ENCODE measurements at regions not wholly inside any gene's neighbourhood (a gene's known extent, or its start where the extent isn't known, plus 50 kb on each side); places are given as distances from the start of the nearest gene placed in this dataset.
"Not testable (repeated sequence)": the region's sequence is repeated elsewhere in the genome, so short reads cannot be mapped to it uniquely, and the experiment has no call there.

GRCh38 chr1:99504287-99504686 lies 141.6 kb upstream of the PALMD start:
- no peak for DNase-seq

GRCh38 chr1:99506631-99507030 lies 139.3 kb upstream of the PALMD start:
- DNase-seq: no peak

GRCh38 chr1:99507446-99507845 lies 138.5 kb upstream of the PALMD start:
- not testable (repeated sequence) for DNase-seq

GRCh38 chr1:99507906-99508732 lies 137.8 kb upstream of the PALMD start:
- DNase-seq: no peak

GRCh38 chr1:99508733-99509445 lies 137.0 kb upstream of the PALMD start:
- not testable (repeated sequence) for DNase-seq

- not testable (repeated sequence) for DNase-seq
Measured at GRCh38 chr1:99514823-99515552, 130.9 kb upstream of the PALMD start.

- no peak for DNase-seq
Measured at GRCh38 chr1:99516141-99516540, 129.8 kb upstream of the PALMD start.

- DNase-seq: no peak
Measured at GRCh38 chr1:99520121-99520520, 125.8 kb upstream of the PALMD start.

- DNase-seq: no peak
Measured at GRCh38 chr1:99525331-99525730, 120.6 kb upstream of the PALMD start.

- no peak for DNase-seq
Measured at GRCh38 chr1:99527078-99527477, 118.8 kb upstream of the PALMD start.

- no peak for DNase-seq
Measured at GRCh38 chr1:99527545-99527944, 118.4 kb upstream of the PALMD start.

- no peak for DNase-seq
Measured at GRCh38 chr1:99529002-99529401, 116.9 kb upstream of the PALMD start.

GRCh38 chr1:99531578-99532275 lies 114.2 kb upstream of the PALMD start:
- no peak for DNase-seq

- no peak for DNase-seq
Measured at GRCh38 chr1:99532276-99532580, 113.7 kb upstream of the PALMD start.

GRCh38 chr1:99533909-99534637 lies 111.8 kb upstream of the PALMD start:
- no peak for DNase-seq

- no peak for DNase-seq
Measured at GRCh38 chr1:99534638-99534930, 111.3 kb upstream of the PALMD start.

GRCh38 chr1:99535470-99536164 lies 110.3 kb upstream of the PALMD start:
- DNase-seq: no peak

GRCh38 chr1:99537886-99538617 lies 107.9 kb upstream of the PALMD start:
- DNase-seq: no peak

GRCh38 chr1:99538618-99538956 lies 107.3 kb upstream of the PALMD start:
- DNase-seq: no peak

GRCh38 chr1:99539131-99539530 lies 106.8 kb upstream of the PALMD start:
- DNase-seq: no peak

- no peak for DNase-seq
Measured at GRCh38 chr1:99540744-99541143, 105.2 kb upstream of the PALMD start.

GRCh38 chr1:99544328-99544727 lies 101.6 kb upstream of the PALMD start:
- DNase-seq: no peak
